DMS 273 (cell line): ENCODE measurements at regions not wholly inside any gene's neighbourhood (a gene's known extent, or its start where the extent isn't known, plus 50 kb on each side); places are given as distances from the start of the nearest gene placed in this dataset.
"Not testable (repeated sequence)": the region's sequence is repeated elsewhere in the genome, so short reads cannot be mapped to it uniquely, and the experiment has no call there.

Experiments
- DNase-seq: peaks from one replicate; lab custom pipeline; 2025; ENCODE audit not compliant: unreplicated experiment; lab: John Stamatoyannopoulos, UW

- DNase-seq = no peak
These were observed 78.5 kb upstream of the RNU6-1 start for GRCh38 chr15:67918205-67918861.

GRCh38 chr15:67920524-67921240, 80.8 kb upstream of the RNU6-1 start:
- DNase-seq = no peak

- DNase-seq = no peak
These were observed 82.3 kb upstream of the RNU6-1 start for GRCh38 chr15:67922106-67922675.

- no peak for DNase-seq
These were observed 83.4 kb upstream of the RNU6-1 start for GRCh38 chr15:67922971-67923945.

GRCh38 chr15:67924359-67924974, 84.6 kb upstream of the RNU6-1 start:
- no peak for DNase-seq

GRCh38 chr15:67925182-67925581, 85.3 kb upstream of the RNU6-1 start:
- no peak for DNase-seq

GRCh38 chr15:67927501-67928168, 87.8 kb upstream of the RNU6-1 start:
- peak; percentile 14 for DNase-seq

GRCh38 chr15:67928666-67929065, 88.8 kb upstream of the RNU6-1 start:
- DNase-seq = no peak

- no peak for DNase-seq
These were observed 90.9 kb upstream of the RNU6-1 start for GRCh38 chr15:67930720-67931119.

GRCh38 chr15:67931861-67932260, 92.0 kb upstream of the RNU6-1 start:
- no peak for DNase-seq

- not testable (repeated sequence) for DNase-seq
These were observed 94.3 kb upstream of the RNU6-1 start for GRCh38 chr15:67934126-67934525.

GRCh38 chr15:67935244-67935643, 95.4 kb upstream of the RNU6-1 start:
- no peak for DNase-seq

- no peak for DNase-seq
These were observed 96.4 kb upstream of the RNU6-1 start for GRCh38 chr15:67936258-67936657.

GRCh38 chr15:67937153-67937761, 97.4 kb upstream of the RNU6-1 start:
- DNase-seq = no peak

GRCh38 chr15:67939179-67939578, 99.3 kb upstream of the RNU6-1 start:
- not testable (repeated sequence) for DNase-seq

GRCh38 chr15:67939588-67940323, 99.9 kb upstream of the RNU6-1 start:
- not testable (repeated sequence) for DNase-seq

GRCh38 chr15:67940324-67940719, 100.5 kb upstream of the RNU6-1 start:
- DNase-seq = no peak

GRCh38 chr15:67941648-67942310, 101.9 kb upstream of the RNU6-1 start:
- DNase-seq = no peak

- no peak for DNase-seq
These were observed 103.6 kb upstream of the RNU6-1 start for GRCh38 chr15:67943475-67943874.
